A673 (cell line): ENCODE measurements at regions not wholly inside any gene's neighbourhood (a gene's known extent, or its start where the extent isn't known, plus 50 kb on each side); places are given as distances from the start of the nearest gene placed in this dataset.

Experiments used
- BruUV-seq: library from RNA; stranded (reverse); fragments of 400-500 nt; replicated peaks from 2 replicates; lab custom pipeline; 2021; lab: Mats Ljungman, UMichigan
- CTCF ChIA-PET: fragments of 300-600 bp; sonication (Branson Sonifier 250); formaldehyde crosslinking; loops from one replicate; lab custom pipeline; 2022; ENCODE audit warnings: antibody characterized with exemption; lab: Charles Lee
- POLR2A ChIA-PET: fragments of 300-600 bp; sonication (Branson Sonifier 250); formaldehyde crosslinking; loops from one replicate; lab custom pipeline; 2022; ENCODE audit warnings: antibody characterized with exemption; ENCODE audit not compliant: low non-redundant PET; lab: Charles Lee
- DNase-seq: peaks from one replicate; pipeline ENCODE4 v3.0.0-alpha.2; 2015; ENCODE audit warnings: low spot score
- H3K27ac ChIP-seq: fragments of 200-600 bp; sonication (generic); 2 replicates; pipeline ENCODE4 v1.5.1; 2016; ENCODE audit warnings: mixed run types, low read depth, mild to moderate bottlenecking, mixed read lengths, antibody characterized with exemption, low read length; ENCODE audit not compliant: poor library complexity, severe bottlenecking
- H3K27me3 ChIP-seq: fragments of 200-600 bp; sonication (generic); replicated peaks from 2 replicates; pipeline ENCODE4 v1.6.1; 2017; ENCODE audit warnings: mixed run types, low read depth, mild to moderate bottlenecking, mixed read lengths, antibody characterized with exemption, low read length; ENCODE audit not compliant: insufficient read depth, poor library complexity
- H3K36me3 ChIP-seq: fragments of 200-600 bp; sonication (generic); 2 replicates; pipeline ENCODE4 v1.6.1; 2016; ENCODE audit warnings: mixed run types, mild to moderate bottlenecking, mixed read lengths, antibody characterized with exemption, low read length; ENCODE audit not compliant: insufficient read depth, poor library complexity, severe bottlenecking
- H3K4me1 ChIP-seq: fragments of 200-600 bp; sonication (generic); 2 replicates; pipeline ENCODE4 v1.6.1; 2017; ENCODE audit warnings: mixed run types, mild to moderate bottlenecking, mixed read lengths, antibody characterized with exemption, low read length; ENCODE audit not compliant: insufficient read depth, poor library complexity, severe bottlenecking
- H3K4me3 ChIP-seq: fragments of 200-600 bp; sonication (generic); 2 replicates; pipeline ENCODE4 v1.5.1; 2016; ENCODE audit warnings: low read depth, mixed run types, mild to moderate bottlenecking, mixed read lengths, low read length; ENCODE audit not compliant: poor library complexity, severe bottlenecking
- H3K9me3 ChIP-seq: fragments of 200-600 bp; sonication (generic); 2 replicates; pipeline ENCODE4 v1.6.1; 2016; ENCODE audit warnings: mixed run types, low read depth, mild to moderate bottlenecking, mixed read lengths, antibody characterized with exemption, low read length; ENCODE audit not compliant: poor library complexity, severe bottlenecking
- EZH2 ChIP-seq: fragments of 200-600 bp; sonication (generic); IDR thresholded peaks from 2 replicates; pipeline ENCODE4 v1.6.1; 2017; ENCODE audit warnings: borderline replicate concordance, low read depth, mild to moderate bottlenecking, mixed read lengths, antibody characterized with exemption, low read length; ENCODE audit not compliant: poor library complexity, severe bottlenecking
- intact Hi-C: fragments of 100-400 bp; cut with micrococcal nuclease; formaldehyde crosslinking; loops from one replicate; pipeline ENCODE4 v1.10.0; 2022; ENCODE audit not compliant: unreplicated experiment
- TF ChIP-seq, protein P1 (sequence below): fragments of 300-800, 200-600 bp; sonication (generic); conservative IDR thresholded peaks from 2 replicates; pipeline ENCODE4 v1.5.1; 2017; ENCODE audit warnings: low read depth, mild to moderate bottlenecking, antibody characterized with exemption, low read length, moderate library complexity, mixed read lengths

DNA sequence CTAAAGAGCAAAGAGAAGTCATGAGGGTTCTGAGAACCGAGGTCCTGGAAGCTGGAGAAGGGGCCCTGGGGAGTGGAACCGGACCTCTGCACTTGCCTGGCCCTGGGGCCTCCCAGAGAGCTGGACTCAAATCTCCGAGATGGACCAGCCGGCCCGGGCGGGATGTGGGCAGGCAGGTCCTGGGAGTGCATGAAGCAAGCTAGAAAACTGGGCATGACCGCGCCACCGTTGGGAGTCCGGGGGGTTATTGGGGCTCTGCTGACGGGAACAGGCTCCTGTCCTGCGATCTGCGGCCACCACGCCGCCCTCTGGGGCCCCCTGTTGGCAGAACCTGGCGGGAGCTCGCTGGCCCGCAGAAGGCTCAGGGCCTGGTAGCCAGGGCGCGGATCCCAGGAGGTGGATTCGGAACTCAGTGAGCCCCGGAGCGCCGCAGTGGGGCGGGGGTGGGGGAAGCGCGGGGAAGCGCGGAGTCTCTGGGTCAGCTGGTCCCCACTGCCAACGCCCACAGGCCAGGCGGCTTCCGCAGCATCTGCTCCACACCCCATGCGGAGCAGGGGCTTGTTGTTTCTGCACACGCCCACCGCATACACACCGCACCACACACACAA, 150.6 kb downstream of the ERCC6L2 start:
- Histone ChIP-seq H3K36me3 (no peaks in the 10 kb centered on the region), H3K4me3 (no peak overlapping the region), H3K27ac (no peak overlapping the region), H3K9me3 (no peaks in the 10 kb centered on the region), H3K27me3 (peaks cover 26% of the 10 kb centered on the region), H3K4me1 (no peaks in the 10 kb centered on the region)
- POLR2A ChIA-PET: no interaction called here
- no TSS peak for BruUV-seq
- TF ChIP-seq, protein P1, sequence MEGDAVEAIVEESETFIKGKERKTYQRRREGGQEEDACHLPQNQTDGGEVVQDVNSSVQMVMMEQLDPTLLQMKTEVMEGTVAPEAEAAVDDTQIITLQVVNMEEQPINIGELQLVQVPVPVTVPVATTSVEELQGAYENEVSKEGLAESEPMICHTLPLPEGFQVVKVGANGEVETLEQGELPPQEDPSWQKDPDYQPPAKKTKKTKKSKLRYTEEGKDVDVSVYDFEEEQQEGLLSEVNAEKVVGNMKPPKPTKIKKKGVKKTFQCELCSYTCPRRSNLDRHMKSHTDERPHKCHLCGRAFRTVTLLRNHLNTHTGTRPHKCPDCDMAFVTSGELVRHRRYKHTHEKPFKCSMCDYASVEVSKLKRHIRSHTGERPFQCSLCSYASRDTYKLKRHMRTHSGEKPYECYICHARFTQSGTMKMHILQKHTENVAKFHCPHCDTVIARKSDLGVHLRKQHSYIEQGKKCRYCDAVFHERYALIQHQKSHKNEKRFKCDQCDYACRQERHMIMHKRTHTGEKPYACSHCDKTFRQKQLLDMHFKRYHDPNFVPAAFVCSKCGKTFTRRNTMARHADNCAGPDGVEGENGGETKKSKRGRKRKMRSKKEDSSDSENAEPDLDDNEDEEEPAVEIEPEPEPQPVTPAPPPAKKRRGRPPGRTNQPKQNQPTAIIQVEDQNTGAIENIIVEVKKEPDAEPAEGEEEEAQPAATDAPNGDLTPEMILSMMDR: no peak; the same call in 1 of the 2 replicates
- no peak for TF ChIP-seq EZH2
- CTCF ChIA-PET: no interaction called here
- intact Hi-C loops: no loop called here
- no peak for DNase-seq

DNA sequence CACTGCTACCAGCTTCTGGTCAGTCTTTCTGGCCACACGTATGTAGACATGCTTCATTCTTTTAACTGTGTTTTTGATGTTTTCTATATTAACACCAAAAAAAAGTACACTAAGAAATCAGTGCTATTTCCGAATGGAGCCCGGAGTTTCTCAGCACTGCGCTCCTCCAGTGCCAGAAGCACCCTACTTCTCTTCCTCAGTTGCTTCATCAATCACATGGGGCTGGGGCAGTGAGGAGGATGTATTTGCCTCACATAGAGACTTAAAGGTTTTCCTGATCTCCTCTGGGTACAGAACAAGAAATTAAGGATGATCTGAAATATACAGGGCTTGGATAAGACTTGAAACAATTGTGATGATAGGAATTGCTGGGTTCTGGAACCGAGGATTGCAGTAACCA, 148.0 kb downstream of the ERCC6L2 start:
- Histone ChIP-seq H3K4me3 (no peak overlapping the region), H3K9me3 (no peaks in the 10 kb centered on the region), H3K36me3 (no peaks in the 10 kb centered on the region), H3K27ac (no peak overlapping the region), H3K27me3 (peaks cover 26% of the 10 kb centered on the region), H3K4me1 (peaks cover 5% of the 10 kb centered on the region)
- no peak for DNase-seq
- ChIA-PET CTCF (no interaction called here), POLR2A (no interaction called here)
- intact Hi-C loops: no loop called here
- TF ChIP-seq, protein P1: no peak
- TF ChIP-seq EZH2: no peak
- BruUV-seq: no TSS peak

DNA sequence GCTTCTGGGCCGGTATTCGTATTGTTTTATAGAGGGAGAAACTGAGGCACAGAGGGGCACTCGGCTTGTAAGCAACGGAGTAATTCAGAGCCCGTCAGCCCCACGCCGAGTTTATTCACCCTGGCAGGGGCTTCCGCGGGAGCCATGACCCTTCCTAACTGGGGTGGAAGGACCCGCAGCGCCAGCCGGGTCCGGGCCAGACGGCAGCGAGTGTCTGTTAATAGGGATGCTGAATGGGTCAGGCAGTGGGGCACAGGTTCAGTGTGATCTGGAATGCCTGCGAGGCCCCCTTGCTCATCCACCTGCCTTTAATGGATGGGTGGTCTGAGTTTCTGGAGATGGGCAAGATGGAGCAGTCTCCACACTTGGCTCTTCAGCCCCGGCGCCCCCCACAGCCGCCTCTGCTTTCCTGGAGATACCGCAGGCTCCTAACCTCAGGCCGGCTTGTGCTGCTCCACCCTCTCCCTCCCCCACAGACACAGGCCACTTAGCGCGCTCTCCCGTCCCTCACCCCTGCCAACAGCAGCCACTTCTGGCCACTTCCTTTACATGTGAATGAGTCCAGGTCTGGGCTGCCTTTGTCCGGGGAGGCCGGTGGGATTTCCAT, 147.1 kb downstream of the ERCC6L2 start:
- ChIA-PET POLR2A (no interaction called here), CTCF (no interaction called here)
- intact Hi-C loops: no loop called here
- no peak overlapping the region for H3K4me3 ChIP-seq
- H3K36me3 ChIP-seq: no peaks in the 10 kb centered on the region
- H3K9me3 ChIP-seq: no peaks in the 10 kb centered on the region
- DNase-seq: no peak
- no peak overlapping the region for H3K27ac ChIP-seq
- H3K4me1 ChIP-seq: peaks cover 5% of the 10 kb centered on the region
- TF ChIP-seq, protein P1: no peak
- TF ChIP-seq EZH2: no peak
- BruUV-seq: no TSS peak
- peaks cover 26% of the 10 kb centered on the region for H3K27me3 ChIP-seq
